CD14-positive monocyte (primary cell): ENCODE measurements at regions not wholly inside any gene's neighbourhood (a gene's known extent, or its start where the extent isn't known, plus 50 kb on each side); places are given as distances from the start of the nearest gene placed in this dataset.

ENCODE experiments used
- DNase-seq, 3 donors: peaks; one replicate each; pipeline ENCODE4 v3.0.0-alpha.2; 2011 to 2022
- H2AFZ ChIP-seq: 2 replicates; pipeline ENCODE4 v1.6.0; 2012; ENCODE audit warnings: mild to moderate bottlenecking, low read depth, low read length, inconsistent platforms; ENCODE audit not compliant: insufficient read depth, poor library complexity, severe bottlenecking
- H3K27ac ChIP-seq, 2 donors: 1 replicate in 1 of 2; 2 replicates in 1 of 2; pipeline ENCODE4 v1.5.1; 2012 to 2013; ENCODE audit warnings: low read length in 2 of 2, control low read depth in 1 of 2, inconsistent platforms in 1 of 2, low read depth in 1 of 2, mild to moderate bottlenecking in 1 of 2
- H3K27me3 ChIP-seq, 2 donors: one replicate each; pipeline versions ENCODE4 v1.6.0 to v1.6.1; 2011 to 2013; ENCODE audit warnings: low read length in 2 of 2; ENCODE audit not compliant: control insufficient read depth in 2 of 2, insufficient read depth in 2 of 2
- H3K36me3 ChIP-seq, 2 donors: replicated peaks in 1 of 2; 1 replicate in 1 of 2; 2 replicates in 1 of 2; pipeline versions ENCODE4 v1.5.1 to v1.6.1; 2012 to 2013; ENCODE audit warnings: low read length in 2 of 2, control low read depth in 1 of 2, inconsistent platforms in 1 of 2, mild to moderate bottlenecking in 1 of 2; ENCODE audit not compliant: insufficient read depth in 2 of 2, control insufficient read depth in 1 of 2
- H3K4me1 ChIP-seq, 2 donors: 1 replicate in 1 of 2; 2 replicates in 1 of 2; pipeline versions ENCODE4 v1.5.1 to v1.6.1; 2012 to 2013; ENCODE audit warnings: low read length in 2 of 2, control low read depth in 1 of 2, inconsistent platforms in 1 of 2, mild to moderate bottlenecking in 1 of 2, moderate library complexity in 1 of 2; ENCODE audit not compliant: insufficient read depth in 2 of 2, control insufficient read depth in 1 of 2
- H3K4me2 ChIP-seq: replicated peaks from 2 replicates; pipeline ENCODE3; 2012; ENCODE audit warnings: low read length, moderate library complexity, mild to moderate bottlenecking; ENCODE audit not compliant: poor library complexity, severe bottlenecking; ENCODE audit errors: extremely low read depth
- H3K4me3 ChIP-seq, 3 experiments: fragments of 200-600 bp in 1 of 3; sonication (generic) in 1 of 3; replicated peaks in 1 of 3; 1 replicate in 2 of 3; 2 replicates in 1 of 3; pipeline ENCODE4 v1.5.1; 2011 to 2013; ENCODE audit warnings: low read length in 3 of 3, mild to moderate bottlenecking in 3 of 3, control low read depth in 2 of 3, low read depth in 2 of 3, inconsistent platforms in 1 of 3, moderate library complexity in 1 of 3
- H3K79me2 ChIP-seq: 2 replicates; pipeline ENCODE4 v1.6.0; 2012; ENCODE audit warnings: mild to moderate bottlenecking, control low read depth, inconsistent platforms, low read length, moderate library complexity; ENCODE audit not compliant: insufficient read depth
- H3K9ac ChIP-seq: 2 replicates; pipeline ENCODE4 v1.6.0; 2017; ENCODE audit warnings: low read length, mild to moderate bottlenecking; ENCODE audit not compliant: insufficient read depth, poor library complexity, severe bottlenecking
- H3K9me3 ChIP-seq, 2 donors: replicated peaks in 1 of 2; 1 replicate in 1 of 2; 2 replicates in 1 of 2; pipeline versions ENCODE4 v1.5.1 to v1.6.1; 2012 to 2013; ENCODE audit warnings: low read length in 2 of 2, control low read depth in 1 of 2; ENCODE audit not compliant: control insufficient read depth in 1 of 2, insufficient read depth in 1 of 2
- H4K20me1 ChIP-seq: 2 replicates; pipeline ENCODE4 v1.6.0; 2012; ENCODE audit warnings: mild to moderate bottlenecking, low read length, control low read depth, moderate library complexity; ENCODE audit not compliant: insufficient read depth
- H3K27ac Mint-ChIP-seq, 7 donors: one replicate each; pipeline ENCODE4 v1.8.0; 2020; ENCODE audit warnings: mild to moderate bottlenecking in 7 of 7, mixed read lengths in 7 of 7, moderate library complexity in 6 of 7, inconsistent platforms in 2 of 7
- H3K27me3 Mint-ChIP-seq, 3 donors: one replicate each; pipeline ENCODE4 v1.8.0; 2021 to 2022; ENCODE audit warnings: low read depth in 3 of 3, mild to moderate bottlenecking in 3 of 3, mixed read lengths in 3 of 3, moderate library complexity in 3 of 3, inconsistent platforms in 1 of 3
- H3K36me3 Mint-ChIP-seq, 2 donors: one replicate each; pipeline ENCODE4 v1.8.0; 2020; ENCODE audit warnings: mixed read lengths in 2 of 2, inconsistent platforms in 1 of 2, mild to moderate bottlenecking in 1 of 2
- H3K4me1 Mint-ChIP-seq: one replicate; pipeline ENCODE4 v1.8.0; 2020; ENCODE audit warnings: mild to moderate bottlenecking, mixed read lengths
- H3K4me3 Mint-ChIP-seq, 2 donors: one replicate each; pipeline ENCODE4 v1.8.0; 2020; ENCODE audit warnings: mild to moderate bottlenecking in 2 of 2, mixed read lengths in 2 of 2, moderate library complexity in 1 of 2
- H3K9me3 Mint-ChIP-seq, 7 donors: one replicate each; pipeline ENCODE4 v1.8.0; 2020 to 2022; ENCODE audit warnings: mixed read lengths in 7 of 7, mild to moderate bottlenecking in 6 of 7, moderate library complexity in 6 of 7, inconsistent platforms in 2 of 7
- CTCF ChIP-seq: fragments of 200-600 bp; IDR thresholded peaks from one replicate; pipeline ENCODE4 v1.8.0; 2022; ENCODE audit warnings: antibody characterized with exemption, mild to moderate bottlenecking
- WGBS: methylation state at CpG from one replicate; pipeline ENCODE4 v1.1.5; 2013; ENCODE audit warnings: missing lambda C conversion rate; ENCODE audit not compliant: insufficient coverage; 5-methylcytosine and 5-hydroxymethylcytosine counted together
- intact Hi-C, 2 donors: fragments of 100-400 bp; cut with micrococcal nuclease; formaldehyde crosslinking; loops; one replicate each; pipeline versions ENCODE4 v1.15.0 to v1.15.1; 2023

- Histone ChIP-seq H3K27me3 (no peaks in the 10 kb centered on the region), H4K20me1 (no peaks in the 10 kb centered on the region), H3K79me2 (no peaks in the 10 kb centered on the region), H3K4me1 (no peaks in the 10 kb centered on the region), H3K4me2 (no peak overlapping the region), H2AFZ (no peak overlapping the region), H3K4me3 (no peak overlapping the region), H3K27ac (no peak overlapping the region), H3K9me3 (no peaks in the 10 kb centered on the region), H3K36me3 (no peaks in the 10 kb centered on the region), H3K9ac (no peak overlapping the region)
- no peak overlapping the region for H3K4me3 Mint-ChIP-seq
- peaks cover 0 to 5% (median 0%) of the 10 kb centered on the region in 7 donors for H3K9me3 Mint-ChIP-seq
- no peak for DNase-seq
- WGBS = 83% methylated on average over 6 of the region's 10 CpGs
- intact Hi-C loops = loop anchor here (2.0 to 5.0 kb wide), 2 partner anchors 497 to 498 kb away; no protein-coding TSS in a partner anchor
- no peak overlapping the region for H3K27ac Mint-ChIP-seq
- no peaks in the 10 kb centered on the region for H3K36me3 Mint-ChIP-seq
- H3K27me3 Mint-ChIP-seq = peaks cover 0 to 9% (median 1%) of the 10 kb centered on the region in 3 donors
- TF ChIP-seq CTCF = no peak
- no peaks in the 10 kb centered on the region for H3K4me1 Mint-ChIP-seq
Observed at GRCh38 chr20:57049296-57049695, 217.1 kb downstream of the BMP7 start.

- no peak overlapping the region for H3K4me3 Mint-ChIP-seq
- H3K9me3 Mint-ChIP-seq = peaks cover 0 to 5% (median 0%) of the 10 kb centered on the region in 7 donors
- DNase-seq = no peak
- no peaks in the 10 kb centered on the region for H3K4me1 Mint-ChIP-seq
- H3K27ac Mint-ChIP-seq = no peak overlapping the region
- Histone ChIP-seq H3K4me2 (no peak overlapping the region), H2AFZ (no peak overlapping the region), H3K27me3 (no peaks in the 10 kb centered on the region), H3K36me3 (no peaks in the 10 kb centered on the region), H3K9me3 (no peaks in the 10 kb centered on the region), H3K4me3 (no peak overlapping the region), H3K9ac (no peak overlapping the region), H4K20me1 (no peaks in the 10 kb centered on the region), H3K27ac (no peak overlapping the region), H3K79me2 (no peaks in the 10 kb centered on the region), H3K4me1 (no peaks in the 10 kb centered on the region)
- no peak for TF ChIP-seq CTCF
- intact Hi-C loops = no loop called here
- no peaks in the 10 kb centered on the region for H3K36me3 Mint-ChIP-seq
- peaks cover 0 to 12% (median 0%) of the 10 kb centered on the region in 3 donors for H3K27me3 Mint-ChIP-seq
- 78% methylated on average over 2 of the region's 4 CpGs for WGBS
Observed at GRCh38 chr20:57051096-57051495, 215.3 kb downstream of the BMP7 start.
